ENCODE measurements at regions not wholly inside any gene's neighbourhood (a gene's known extent, or its start where the extent isn't known, plus 50 kb on each side); places are given as distances from the start of the nearest gene placed in this dataset.

- TF ChIP-seq CTCF (conservative IDR thresholded peaks at IDR 0.05; ENCODE audit: low read depth, low read length) = no peak
- TF ChIP-seq USF2 (IDR thresholded peaks at IDR 0.05; ENCODE audit: low read depth, low read length) = no peak
- no peak for TF ChIP-seq MAFK (IDR thresholded peaks at IDR 0.05; ENCODE audit: low read depth, low read length)
- TF ChIP-seq RAD21 (IDR thresholded peaks at IDR 0.05; ENCODE audit: low read length) = no peak
- no peak for TF ChIP-seq RFX5 (IDR thresholded peaks at IDR 0.05; ENCODE audit: low read depth, low read length)
- no peak for TF ChIP-seq FOS (IDR thresholded peaks at IDR 0.05; ENCODE audit: low read depth, low read length)
- no peak for TF ChIP-seq POLR2A (IDR thresholded peaks at IDR 0.05; ENCODE audit: low read depth, low read length)
Observed at GRCh38 chr9:29800821-29801220, 2227.5 kb upstream of the C9orf72 start.
